ENCODE measurements at regions not wholly inside any gene's neighbourhood (a gene's known extent, or its start where the extent isn't known, plus 50 kb on each side); places are given as distances from the start of the nearest gene placed in this dataset.

DNA sequence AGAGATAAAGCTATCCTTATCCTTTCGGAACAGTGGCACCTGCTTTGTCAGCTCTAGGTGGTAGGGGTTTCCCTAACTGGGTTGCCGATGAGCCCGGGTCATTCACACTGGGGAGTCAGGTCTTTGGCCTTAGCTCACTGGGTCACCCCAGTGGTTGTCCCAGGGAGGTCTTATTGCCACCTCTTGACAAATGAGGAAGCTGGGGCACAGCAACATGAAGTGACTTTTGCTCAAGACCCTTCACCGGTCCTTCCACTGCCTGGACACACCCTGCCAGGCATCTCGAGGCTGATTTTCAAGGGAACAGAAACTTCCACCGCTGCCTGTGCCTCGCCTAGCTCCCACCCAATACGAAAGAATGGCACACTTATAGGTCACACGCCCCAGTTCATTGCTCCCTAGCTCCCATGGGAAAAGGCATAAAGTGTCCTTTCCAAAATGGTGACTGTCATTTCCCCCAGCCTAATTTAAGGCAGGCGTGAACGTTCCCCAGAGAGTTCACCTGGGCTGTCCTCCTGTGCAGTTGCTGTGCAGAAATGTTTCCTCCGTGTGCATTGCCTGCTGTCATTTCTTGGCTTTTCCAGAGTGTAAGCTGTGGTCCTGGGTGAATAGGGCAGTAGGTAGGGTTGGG lies 156.1 kb upstream of the CCND2 start:
- TF ChIP-seq, protein P1, sequence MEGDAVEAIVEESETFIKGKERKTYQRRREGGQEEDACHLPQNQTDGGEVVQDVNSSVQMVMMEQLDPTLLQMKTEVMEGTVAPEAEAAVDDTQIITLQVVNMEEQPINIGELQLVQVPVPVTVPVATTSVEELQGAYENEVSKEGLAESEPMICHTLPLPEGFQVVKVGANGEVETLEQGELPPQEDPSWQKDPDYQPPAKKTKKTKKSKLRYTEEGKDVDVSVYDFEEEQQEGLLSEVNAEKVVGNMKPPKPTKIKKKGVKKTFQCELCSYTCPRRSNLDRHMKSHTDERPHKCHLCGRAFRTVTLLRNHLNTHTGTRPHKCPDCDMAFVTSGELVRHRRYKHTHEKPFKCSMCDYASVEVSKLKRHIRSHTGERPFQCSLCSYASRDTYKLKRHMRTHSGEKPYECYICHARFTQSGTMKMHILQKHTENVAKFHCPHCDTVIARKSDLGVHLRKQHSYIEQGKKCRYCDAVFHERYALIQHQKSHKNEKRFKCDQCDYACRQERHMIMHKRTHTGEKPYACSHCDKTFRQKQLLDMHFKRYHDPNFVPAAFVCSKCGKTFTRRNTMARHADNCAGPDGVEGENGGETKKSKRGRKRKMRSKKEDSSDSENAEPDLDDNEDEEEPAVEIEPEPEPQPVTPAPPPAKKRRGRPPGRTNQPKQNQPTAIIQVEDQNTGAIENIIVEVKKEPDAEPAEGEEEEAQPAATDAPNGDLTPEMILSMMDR (IDR thresholded peaks at IDR 0.05 in 2 of 3, conservative IDR thresholded peaks at IDR 0.05 in 1 of 3; ENCODE audit: borderline replicate concordance in 1 of 3, insufficient read depth in 1 of 3, low read depth in 2 of 3, low read length in 2 of 3), result no peak
- TF ChIP-seq POLR2A (IDR thresholded peaks at IDR 0.05; ENCODE audit: borderline replicate concordance, extremely low read depth, insufficient read depth, insufficient read length) (no peak), POLR2AphosphoS5 (IDR thresholded peaks at IDR 0.05; ENCODE audit: low read depth, low read length) (no peak), RAD21 (IDR thresholded peaks at IDR 0.05; ENCODE audit: low read depth) (no peak), SP1 (IDR thresholded peaks at IDR 0.05; ENCODE audit: low read depth) (no peak)

Measured in HCT116 (cell line).